ENCODE measurements at regions not wholly inside any gene's neighbourhood (a gene's known extent, or its start where the extent isn't known, plus 50 kb on each side); places are given as distances from the start of the nearest gene placed in this dataset.

- no peak for TF ChIP-seq CTCF (conservative IDR thresholded peaks at IDR 0.05; ENCODE audit: low read depth, low read length)
- no peak overlapping the region for H3K4me3 ChIP-seq (ENCODE audit: low read depth, low read length)
- no peak for DNase-seq (ENCODE audit: low read depth)
These were observed 115.5 kb downstream of the C9orf50 start for GRCh38 chr9:129505270-129505902.

GRCh38 chr9:129504404-129504803, 116.5 kb downstream of the C9orf50 start:
- TF ChIP-seq CTCF (conservative IDR thresholded peaks at IDR 0.05; ENCODE audit: low read depth, low read length): no peak
- DNase-seq (ENCODE audit: low read depth): no peak
- H3K4me3 ChIP-seq (ENCODE audit: low read depth, low read length): no peak overlapping the region

- no peak overlapping the region for H3K4me3 ChIP-seq (ENCODE audit: low read depth, low read length)
- TF ChIP-seq CTCF (conservative IDR thresholded peaks at IDR 0.05; ENCODE audit: low read depth, low read length): no peak
- no peak for DNase-seq (ENCODE audit: low read depth)
These were observed 119.1 kb downstream of the C9orf50 start for GRCh38 chr9:129501771-129502319.

GRCh38 chr9:129500863-129501770, 119.8 kb downstream of the C9orf50 start:
- no peak for DNase-seq (ENCODE audit: low read depth)
- TF ChIP-seq CTCF (conservative IDR thresholded peaks at IDR 0.05; ENCODE audit: low read depth, low read length): no peak
- no peak overlapping the region for H3K4me3 ChIP-seq (ENCODE audit: low read depth, low read length)

- no peak for TF ChIP-seq CTCF (conservative IDR thresholded peaks at IDR 0.05; ENCODE audit: low read depth, low read length)
- no peak for DNase-seq (ENCODE audit: low read depth)
These were observed 120.6 kb downstream of the C9orf50 start for GRCh38 chr9:129500161-129500862.

DNA sequence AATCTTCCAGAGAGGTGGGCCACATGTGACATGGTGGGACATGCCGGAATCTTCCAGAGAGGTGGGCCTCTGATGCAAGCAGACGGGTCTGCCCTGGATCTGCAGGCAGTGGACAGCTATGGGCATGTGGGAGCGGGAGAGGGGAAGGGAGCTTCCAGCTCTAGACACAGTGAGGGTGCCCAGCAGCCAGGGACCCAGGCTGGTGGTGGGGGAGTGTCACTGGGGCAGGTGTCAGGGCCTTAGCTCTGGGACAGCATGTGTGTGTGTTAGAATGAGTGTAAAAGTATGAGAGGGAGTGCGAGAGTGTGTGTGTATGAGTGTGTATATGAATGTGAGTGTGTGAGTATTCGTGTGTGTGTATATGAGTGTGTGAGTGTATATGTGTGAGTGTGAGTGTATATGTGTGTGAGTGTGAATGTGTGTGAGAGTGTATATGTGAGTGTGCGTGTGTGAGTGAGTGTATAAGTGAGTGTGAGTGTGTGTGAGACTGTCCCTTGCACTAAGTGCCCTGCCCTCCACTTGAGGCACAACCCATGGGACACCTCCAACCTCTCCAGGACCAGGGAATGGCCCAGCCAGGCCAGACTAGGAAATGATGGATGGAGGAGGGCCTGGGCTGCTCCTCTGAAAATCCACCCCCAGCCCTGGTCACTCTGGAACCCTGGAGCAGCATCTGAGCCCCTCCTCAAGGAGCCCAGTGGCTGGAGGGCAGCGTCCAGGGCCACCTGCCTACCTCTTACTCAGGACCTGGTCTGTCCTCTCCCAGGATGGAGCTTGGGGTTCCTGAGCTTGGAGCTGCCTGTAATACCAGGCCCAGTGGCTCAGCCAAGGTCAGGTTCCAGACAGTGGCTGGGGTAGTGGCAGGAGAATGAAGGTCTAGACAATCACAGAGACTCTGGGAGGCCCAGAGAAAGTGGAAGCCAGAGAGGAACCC, 122.2 kb downstream of the C9orf50 start:
- peak overlapping the region; percentile 69 for H3K4me3 ChIP-seq (ENCODE audit: low read depth, low read length)
- no peak for DNase-seq (ENCODE audit: low read depth)
- TF ChIP-seq CTCF (conservative IDR thresholded peaks at IDR 0.05; ENCODE audit: low read depth, low read length): no peak

More at GRCh38 chr9:129500161-129500862, 120.6 kb downstream of the C9orf50 start:
- H3K4me3 ChIP-seq (ENCODE audit: low read depth, low read length): no peak overlapping the region
